H1 (cell line): ENCODE measurements at regions not wholly inside any gene's neighbourhood (a gene's known extent, or its start where the extent isn't known, plus 50 kb on each side); places are given as distances from the start of the nearest gene placed in this dataset.

ENCODE experiments used
- CTCF ChIA-PET: fragments of 300-600 bp; sonication (Branson Sonifier 250); formaldehyde crosslinking; loops from one replicate; lab custom pipeline; 2021; ENCODE audit not compliant: partially characterized antibody; lab: Charles Lee
- POLR2A ChIA-PET: fragments of 300-600 bp; sonication (Branson Sonifier 250); formaldehyde crosslinking; loops from one replicate; lab custom pipeline; 2021; ENCODE audit warnings: inconsistent platforms; ENCODE audit not compliant: partially characterized antibody; lab: Charles Lee
- DNase-seq, 2 experiments: peaks; one replicate each; pipeline versions ENCODE4 v3.0.0 to v3.0.0-alpha.2; 2010 to 2022; ENCODE audit warnings: low spot score in 2 of 2, low read depth in 1 of 2, mixed read lengths in 1 of 2
- FAIRE-seq: peaks from 2 replicates; lab custom pipeline; 2011; peaks lifted over from hg19 to GRCh38; lab: Jason Lieb, UNC
- H2AFZ ChIP-seq: 2 replicates; pipeline ENCODE4 v1.8.1; 2012; ENCODE audit warnings: low read length, inconsistent platforms
- H2AK5ac ChIP-seq: 2 replicates; pipeline ENCODE4 v1.6.1; 2013; ENCODE audit warnings: low read depth, low read length
- H2BK120ac ChIP-seq: replicated peaks from 2 replicates; pipeline ENCODE3; 2013; ENCODE audit warnings: low read depth, low read length, inconsistent platforms
- H2BK12ac ChIP-seq: 2 replicates; pipeline ENCODE4 v1.6.1; 2013; ENCODE audit warnings: low read depth, low read length
- H2BK15ac ChIP-seq: 2 replicates; pipeline ENCODE4 v1.6.1; 2013; ENCODE audit warnings: low read length
- H2BK20ac ChIP-seq: 2 replicates; pipeline ENCODE4 v1.6.1; 2013; ENCODE audit warnings: low read length
- H2BK5ac ChIP-seq: 2 replicates; pipeline ENCODE4 v1.6.1; 2013; ENCODE audit warnings: low read depth, low read length
- H3K14ac ChIP-seq: 2 replicates; pipeline ENCODE4 v1.6.1; 2013; ENCODE audit warnings: inconsistent platforms; ENCODE audit not compliant: insufficient read length
- H3K18ac ChIP-seq: 2 replicates; pipeline ENCODE4 v1.6.1; 2013; ENCODE audit warnings: low read length; ENCODE audit errors: extremely low read depth
- H3K23ac ChIP-seq: 2 replicates; pipeline ENCODE4 v1.6.1; 2013; ENCODE audit warnings: inconsistent platforms; ENCODE audit not compliant: insufficient read length
- H3K23me2 ChIP-seq: 2 replicates; pipeline ENCODE4 v1.6.1; 2013; ENCODE audit warnings: low read depth, low read length
- H3K27ac ChIP-seq: 2 replicates; pipeline ENCODE4 v1.6.1; 2011; ENCODE audit warnings: low read depth, low read length, inconsistent platforms
- H3K27me3 ChIP-seq, 4 experiments: replicated peaks in 1 of 4; 1 replicate in 1 of 4; 2 replicates in 3 of 4; pipeline versions ENCODE4 v1.6.1 to v1.8.1; 2011 to 2013; ENCODE audit warnings: low read length in 3 of 4, mild to moderate bottlenecking in 3 of 4, inconsistent platforms in 2 of 4, mixed read lengths in 2 of 4, moderate library complexity in 1 of 4; ENCODE audit not compliant: control insufficient read depth in 3 of 4, insufficient read depth in 3 of 4; ENCODE audit errors: extremely low read depth in 1 of 4
- H3K36me3 ChIP-seq, 4 experiments: 2 replicates each; pipeline versions ENCODE4 v1.6.1 to v1.8.1; 2011 to 2013; ENCODE audit warnings: mild to moderate bottlenecking in 4 of 4, low read length in 3 of 4, moderate library complexity in 2 of 4, control low read depth in 1 of 4, inconsistent platforms in 1 of 4; ENCODE audit not compliant: insufficient read depth in 4 of 4, control insufficient read depth in 2 of 4
- H3K4ac ChIP-seq: replicated peaks from 2 replicates; pipeline ENCODE3; 2013; ENCODE audit warnings: low read length, low read depth, mixed read lengths, inconsistent platforms; ENCODE audit not compliant: insufficient read length
- H3K4me1 ChIP-seq, 4 experiments: replicated peaks in 1 of 4; 1 replicate in 1 of 4; 2 replicates in 3 of 4; pipeline versions ENCODE4 v1.6.1 to v1.8.1; 2011 to 2013; ENCODE audit warnings: low read length in 3 of 4, inconsistent platforms in 2 of 4, mixed read lengths in 1 of 4; ENCODE audit not compliant: insufficient read depth in 4 of 4, control insufficient read depth in 3 of 4
- H3K4me2 ChIP-seq, 2 experiments: 2 replicates each; pipeline versions ENCODE4 v1.6.1 to v1.8.1; 2011 to 2013; ENCODE audit warnings: low read depth in 2 of 2, low read length in 2 of 2, control low read depth in 1 of 2, inconsistent platforms in 1 of 2, mild to moderate bottlenecking in 1 of 2; ENCODE audit not compliant: insufficient read depth in 1 of 2
- H3K4me3 ChIP-seq, 4 experiments: fragments of 200-600, 300-600 bp in 1 of 4; sonication (generic), shearing (Covaris generic), sonication (Bioruptor Twin) in 1 of 4; 2 replicates each; pipeline versions ENCODE4 v1.5.1 to v1.8.1; 2011 to 2016; ENCODE audit warnings: low read length in 4 of 4, low read depth in 3 of 4, control low read depth in 2 of 4, inconsistent platforms in 2 of 4, mild to moderate bottlenecking in 2 of 4, mixed read lengths in 1 of 4, moderate library complexity in 1 of 4; ENCODE audit not compliant: insufficient read depth in 2 of 4; ENCODE audit errors: extremely low read depth in 1 of 4
- H3K56ac ChIP-seq: replicated peaks from 2 replicates; pipeline ENCODE3; 2013; ENCODE audit warnings: low read depth, mild to moderate bottlenecking, mixed read lengths, low read length, inconsistent platforms; ENCODE audit not compliant: insufficient read length
- H3K79me1 ChIP-seq: 2 replicates; pipeline ENCODE4 v1.6.1; 2013; ENCODE audit warnings: low read depth, low read length, control low read depth
- H3K79me2 ChIP-seq, 2 experiments: 2 replicates each; pipeline versions ENCODE4 v1.6.1 to v1.8.1; 2012 to 2013; ENCODE audit warnings: low read length in 2 of 2, mild to moderate bottlenecking in 2 of 2, inconsistent platforms in 1 of 2; ENCODE audit not compliant: insufficient read depth in 2 of 2, control insufficient read depth in 1 of 2
- H3K9ac ChIP-seq, 4 experiments: replicated peaks in 1 of 4; 1 replicate in 1 of 4; 2 replicates in 3 of 4; pipeline versions ENCODE4 v1.6.1 to v1.8.1; 2011 to 2013; ENCODE audit warnings: low read depth in 3 of 4, low read length in 3 of 4, control low read depth in 2 of 4, mild to moderate bottlenecking in 2 of 4, moderate library complexity in 2 of 4, inconsistent platforms in 1 of 4; ENCODE audit errors: extremely low read depth in 1 of 4
- H3K9me3 ChIP-seq, 2 experiments: 2 replicates each; pipeline versions ENCODE4 v1.6.1 to v1.8.1; 2012 to 2013; ENCODE audit warnings: mild to moderate bottlenecking in 2 of 2, moderate library complexity in 2 of 2, control low read depth in 1 of 2, inconsistent platforms in 1 of 2, low read depth in 1 of 2, low read length in 1 of 2, mixed read lengths in 1 of 2; ENCODE audit not compliant: insufficient read depth in 2 of 2
- H4K20me1 ChIP-seq, 2 experiments: replicated peaks in 1 of 2; 2 replicates each; pipeline versions ENCODE3 to v1.8.1; 2011 to 2013; ENCODE audit warnings: inconsistent platforms in 2 of 2, low read length in 2 of 2, mild to moderate bottlenecking in 1 of 2; ENCODE audit not compliant: insufficient read depth in 2 of 2, control insufficient read depth in 1 of 2
- H4K5ac ChIP-seq: 2 replicates; pipeline ENCODE4 v1.6.1; 2013; ENCODE audit warnings: low read length, low read depth, mixed read lengths, inconsistent platforms; ENCODE audit not compliant: insufficient read length
- H4K8ac ChIP-seq: 2 replicates; pipeline ENCODE4 v1.8.0; 2013; ENCODE audit warnings: mild to moderate bottlenecking, moderate library complexity, low read length, inconsistent platforms; ENCODE audit not compliant: insufficient read depth; ENCODE audit errors: extremely low read depth
- H4K91ac ChIP-seq: replicated peaks from 2 replicates; pipeline ENCODE3; 2013; ENCODE audit warnings: low read length, mixed read lengths, inconsistent platforms; ENCODE audit not compliant: insufficient read length
- BCL11A ChIP-seq, 2 experiments: IDR thresholded peaks; one replicate each; pipeline ENCODE4 v1.6.1; 2011; ENCODE audit warnings: low read depth in 2 of 2, low read length in 2 of 2, mild to moderate bottlenecking in 2 of 2
- CHD1 ChIP-seq: IDR thresholded peaks from 2 replicates; pipeline ENCODE4 v1.6.1; 2012; ENCODE audit warnings: low read depth, low read length, improper control_type of control experiment
- CTBP2 ChIP-seq: IDR thresholded peaks from 2 replicates; pipeline ENCODE4 v1.7.0; 2011; ENCODE audit warnings: borderline replicate concordance, mild to moderate bottlenecking, moderate library complexity, mixed read lengths, low read length; ENCODE audit not compliant: insufficient read depth, insufficient read length
- EGR1 ChIP-seq: IDR thresholded peaks from 2 replicates; pipeline ENCODE4 v1.6.1; 2011; ENCODE audit warnings: low read depth, low read length, borderline replicate concordance
- EZH2 ChIP-seq: fragments of 200-600 bp; sonication (generic); IDR thresholded peaks from 2 replicates; pipeline ENCODE4 v1.7.1; 2012; ENCODE audit warnings: low read depth, mild to moderate bottlenecking, moderate library complexity, low read length, inconsistent platforms; ENCODE audit not compliant: severe bottlenecking
- HDAC2 ChIP-seq, 2 experiments: fragments of 300-600 bp in 1 of 2; sonication (generic) in 1 of 2; IDR thresholded peaks; 2 replicates each; pipeline ENCODE4 v1.6.1; 2011 to 2012; ENCODE audit warnings: low read depth in 2 of 2, low read length in 2 of 2, mild to moderate bottlenecking in 2 of 2, moderate library complexity in 2 of 2, borderline replicate concordance in 1 of 2, inconsistent platforms in 1 of 2
- KDM4A ChIP-seq: IDR thresholded peaks from one replicate; pipeline ENCODE4 v1.7.1; 2012; ENCODE audit warnings: low read depth, mild to moderate bottlenecking, moderate library complexity, low read length, inconsistent platforms; ENCODE audit not compliant: severe bottlenecking
- NANOG ChIP-seq: IDR thresholded peaks from 2 replicates; pipeline ENCODE4 v1.6.1; 2011; ENCODE audit warnings: low read length, low read depth, mild to moderate bottlenecking, inconsistent platforms; ENCODE audit not compliant: insufficient read depth, poor library complexity, severe bottlenecking
- POU5F1 ChIP-seq: IDR thresholded peaks from 2 replicates; pipeline ENCODE4 v1.6.1; 2011; ENCODE audit warnings: low read depth, mild to moderate bottlenecking, low read length, moderate library complexity
- RBBP5 ChIP-seq: IDR thresholded peaks from 2 replicates; pipeline ENCODE4 v1.7.1; 2012; ENCODE audit warnings: low read depth, mild to moderate bottlenecking, inconsistent platforms, low read length, moderate library complexity, borderline replicate concordance
- SIN3A ChIP-seq, 2 experiments: IDR thresholded peaks in 1 of 2; conservative IDR thresholded peaks in 1 of 2; 2 replicates each; pipeline ENCODE4 v1.6.1; 2011 to 2012; ENCODE audit warnings: low read length in 2 of 2, improper control_type of control experiment in 1 of 2, low read depth in 1 of 2, mild to moderate bottlenecking in 1 of 2
- TAF1 ChIP-seq: IDR thresholded peaks from 2 replicates; pipeline ENCODE4 v1.6.1; 2011; ENCODE audit warnings: mild to moderate bottlenecking, low read depth, low read length
- TAF7 ChIP-seq: optimal IDR thresholded peaks from 2 replicates; pipeline ENCODE3; 2011; ENCODE audit warnings: low read depth, mild to moderate bottlenecking, inconsistent platforms, low read length, moderate library complexity, borderline replicate concordance
- WGBS, 2 experiments: shearing (Covaris generic) in 1 of 2; methylation state at CpG; one replicate each; pipeline versions ENCODE4 v1.1.6 to v1.1.7; 2013 to 2015; ENCODE audit warnings: low lambda C conversion rate in 2 of 2, mixed read lengths in 2 of 2, inconsistent platforms in 1 of 2, low coverage in 1 of 2, missing lambda C conversion rate in 1 of 2; ENCODE audit not compliant: insufficient replicate concordance in 2 of 2, insufficient coverage in 1 of 2, insufficient read length in 1 of 2; ENCODE audit errors: extremely low coverage in 1 of 2, missing lambda C conversion rate in 1 of 2; 5-methylcytosine and 5-hydroxymethylcytosine counted together

DNA sequence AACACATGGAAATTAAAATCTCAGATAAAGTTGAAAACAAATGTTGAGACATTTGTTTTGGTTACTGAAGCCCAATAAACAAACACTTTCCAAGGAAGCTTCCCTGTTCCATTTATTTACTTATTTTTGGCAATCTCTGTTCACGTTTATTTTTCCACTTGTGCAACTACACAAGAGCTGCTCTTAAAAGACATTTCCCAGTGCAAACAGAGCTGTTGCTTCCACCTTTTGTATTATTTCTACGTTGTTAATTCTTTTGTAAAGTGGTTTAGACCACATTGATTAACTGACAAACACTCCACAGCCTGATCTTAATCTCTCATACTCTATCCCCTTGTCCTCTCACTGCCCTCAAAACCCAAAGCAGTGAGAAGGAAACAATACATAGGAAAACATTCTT lies 757.6 kb downstream of the LIG4 start:
- Histone ChIP-seq H3K9me3 (peaks cover 17% of the 10 kb centered on the region in 2 experiments), H3K9ac (no peak overlapping the region), H2AFZ (no peak overlapping the region), H2BK20ac (no peak overlapping the region), H3K27ac (no peak overlapping the region), H3K14ac (no peak overlapping the region), H3K79me1 (no peaks in the 10 kb centered on the region), H3K4me2 (no peak overlapping the region), H3K23me2 (no peaks in the 10 kb centered on the region), H2BK12ac (no peak overlapping the region), H4K8ac (no peak overlapping the region), H4K5ac (no peak overlapping the region), H3K4me3 (no peak overlapping the region), H4K20me1 (no peaks in the 10 kb centered on the region), H2AK5ac (no peak overlapping the region), H3K56ac (no peak overlapping the region), H3K23ac (no peak overlapping the region), H2BK5ac (no peak overlapping the region)
- ChIA-PET CTCF (interaction anchor here (1.2 to 1.4 kb wide), 3 partner anchors 10 to 254 kb away, joined by 3 to 4 read pairs (median 3); no protein-coding TSS in a partner anchor), POLR2A (no interaction called here)
- TF ChIP-seq POU5F1: no peak
- TF ChIP-seq EGR1: no peak
- TF ChIP-seq CTBP2: no peak
- no peak for TF ChIP-seq KDM4A
- TF ChIP-seq TAF7: no peak
- TF ChIP-seq HDAC2 (IDR thresholded peaks at IDR 0.05; ENCODE audit: borderline replicate concordance in 1 of 2, low read depth in 2 of 2, low read length in 2 of 2): no peak
- no peak for TF ChIP-seq RBBP5
- no peak for TF ChIP-seq NANOG
- no peak for TF ChIP-seq TAF1
- TF ChIP-seq SIN3A (conservative IDR thresholded peaks at IDR 0.05 in 1 of 2, IDR thresholded peaks at IDR 0.05 in 1 of 2; ENCODE audit: low read depth in 1 of 2, low read length in 2 of 2): no peak
- no peak for TF ChIP-seq CHD1
- TF ChIP-seq BCL11A (IDR thresholded peaks at IDR 0.05; ENCODE audit: low read depth in 2 of 2, low read length in 2 of 2): no peak
- TF ChIP-seq EZH2: no peak
- TF ChIP-seq, all 59 proteins: peak for 0
- no peak overlapping the region for H3K18ac ChIP-seq
- 66% methylated on average over 2 of the region's 2 CpGs; no CpG with 5 or more reads in 1 of the 2 experiments for WGBS, 2 experiments
- no peaks in the 10 kb centered on the region for H3K79me2 ChIP-seq
- H2BK120ac ChIP-seq: no peak overlapping the region
- H3K4ac ChIP-seq: no peak overlapping the region
- H2BK15ac ChIP-seq: no peak overlapping the region
- no peaks in the 10 kb centered on the region for H3K27me3 ChIP-seq
- H4K91ac ChIP-seq: no peak overlapping the region
- no peaks in the 10 kb centered on the region for H3K36me3 ChIP-seq
- FAIRE-seq (no peak), DNase-seq (no peak)
- peaks cover 0 to 8% (median 0%) of the 10 kb centered on the region in 4 experiments; a peak in 2 of 7 replicates for H3K4me1 ChIP-seq
